ENCODE measurements at regions not wholly inside any gene's neighbourhood (a gene's known extent, or its start where the extent isn't known, plus 50 kb on each side); places are given as distances from the start of the nearest gene placed in this dataset.

DNA sequence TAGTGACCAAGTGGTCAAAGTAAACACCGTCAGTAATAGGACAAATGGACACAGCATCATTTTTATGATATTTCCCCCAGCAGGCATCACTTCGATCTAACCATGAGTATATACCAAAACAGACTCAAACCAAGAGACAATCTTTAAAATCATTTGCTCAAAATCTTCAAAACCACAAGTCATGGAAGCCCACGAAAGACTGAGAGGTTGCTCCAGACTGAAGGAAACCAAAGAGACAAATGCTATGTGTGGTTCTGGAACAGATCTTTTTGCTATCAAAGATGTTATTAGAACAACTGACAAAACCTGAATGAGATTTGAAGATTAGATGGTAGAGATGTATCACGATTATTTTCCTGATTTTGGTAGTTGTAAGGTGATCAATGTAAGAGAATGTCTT, 197.7 kb downstream of the TBXT start:
- no peak overlapping the region for H2AFZ ChIP-seq
- no peaks in the 10 kb centered on the region for H3K36me3 ChIP-seq (ENCODE audit: control insufficient read depth, insufficient read depth, low read length)
- H3K27ac ChIP-seq = no peak overlapping the region
- H3K4me2 ChIP-seq (ENCODE audit: low read length) = no peak overlapping the region
- H3K4me3 ChIP-seq (ENCODE audit: low read depth, low read length) = no peak overlapping the region
- H3K4me1 ChIP-seq = no peaks in the 10 kb centered on the region
- H3K27me3 ChIP-seq (ENCODE audit: control insufficient read depth, insufficient read depth, low read length) = peaks cover 3% of the 10 kb centered on the region
- no peaks in the 10 kb centered on the region for H3K9me3 ChIP-seq (ENCODE audit: control insufficient read depth, low read length)
- H3K79me2 ChIP-seq = no peaks in the 10 kb centered on the region
- H3K9ac ChIP-seq = no peak overlapping the region
- TF ChIP-seq, protein P1, sequence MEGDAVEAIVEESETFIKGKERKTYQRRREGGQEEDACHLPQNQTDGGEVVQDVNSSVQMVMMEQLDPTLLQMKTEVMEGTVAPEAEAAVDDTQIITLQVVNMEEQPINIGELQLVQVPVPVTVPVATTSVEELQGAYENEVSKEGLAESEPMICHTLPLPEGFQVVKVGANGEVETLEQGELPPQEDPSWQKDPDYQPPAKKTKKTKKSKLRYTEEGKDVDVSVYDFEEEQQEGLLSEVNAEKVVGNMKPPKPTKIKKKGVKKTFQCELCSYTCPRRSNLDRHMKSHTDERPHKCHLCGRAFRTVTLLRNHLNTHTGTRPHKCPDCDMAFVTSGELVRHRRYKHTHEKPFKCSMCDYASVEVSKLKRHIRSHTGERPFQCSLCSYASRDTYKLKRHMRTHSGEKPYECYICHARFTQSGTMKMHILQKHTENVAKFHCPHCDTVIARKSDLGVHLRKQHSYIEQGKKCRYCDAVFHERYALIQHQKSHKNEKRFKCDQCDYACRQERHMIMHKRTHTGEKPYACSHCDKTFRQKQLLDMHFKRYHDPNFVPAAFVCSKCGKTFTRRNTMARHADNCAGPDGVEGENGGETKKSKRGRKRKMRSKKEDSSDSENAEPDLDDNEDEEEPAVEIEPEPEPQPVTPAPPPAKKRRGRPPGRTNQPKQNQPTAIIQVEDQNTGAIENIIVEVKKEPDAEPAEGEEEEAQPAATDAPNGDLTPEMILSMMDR (IDR thresholded peaks at IDR 0.05) = no peak

DNA sequence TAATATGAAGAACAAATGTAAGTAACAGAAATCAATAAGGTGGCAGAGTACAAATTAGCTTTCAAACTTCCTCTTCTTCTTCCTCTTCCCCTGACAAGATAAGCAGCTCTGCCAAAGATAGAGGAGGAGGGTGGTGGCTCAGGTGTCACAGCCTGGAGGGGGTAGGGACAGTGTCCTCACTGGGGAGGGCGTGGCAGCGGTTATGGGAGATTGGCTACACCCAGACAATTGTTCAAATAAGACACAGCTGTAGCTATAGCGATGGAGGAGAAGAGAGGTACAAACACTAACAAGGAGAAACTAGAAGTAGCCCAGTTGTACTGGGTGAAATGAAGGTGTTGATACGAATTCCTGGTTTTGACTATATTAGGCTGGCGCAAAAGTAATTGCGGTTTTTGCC, 198.5 kb downstream of the TBXT start:
- Histone ChIP-seq H3K27me3 (ENCODE audit: control insufficient read depth, insufficient read depth, low read length) (peaks cover 3% of the 10 kb centered on the region), H3K4me3 (ENCODE audit: low read depth, low read length) (no peak overlapping the region), H2AFZ (no peak overlapping the region), H3K36me3 (ENCODE audit: control insufficient read depth, insufficient read depth, low read length) (no peaks in the 10 kb centered on the region), H3K4me1 (no peaks in the 10 kb centered on the region), H3K27ac (no peak overlapping the region), H3K9ac (no peak overlapping the region), H3K4me2 (ENCODE audit: low read length) (no peak overlapping the region), H3K79me2 (no peaks in the 10 kb centered on the region), H3K9me3 (ENCODE audit: control insufficient read depth, low read length) (no peaks in the 10 kb centered on the region)
- TF ChIP-seq, protein P1 (IDR thresholded peaks at IDR 0.05) = no peak

DNA sequence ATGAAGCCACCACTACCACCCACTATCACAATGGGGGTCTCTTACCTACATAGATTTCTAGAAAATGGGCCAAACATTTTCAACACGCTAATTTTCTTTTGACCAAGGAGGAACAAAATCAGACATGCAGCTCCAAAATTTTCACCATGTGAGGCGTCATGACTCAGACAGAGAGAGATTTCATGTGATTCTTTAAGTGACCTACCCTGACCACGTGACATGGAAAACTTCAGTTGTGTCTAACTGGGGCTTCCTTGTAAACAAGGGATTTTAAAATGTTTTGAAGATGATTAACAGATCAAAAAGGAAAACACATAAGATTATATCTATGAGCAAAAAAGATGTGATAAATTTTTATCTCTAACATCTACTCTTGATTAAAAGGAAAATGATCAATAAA, 199.2 kb downstream of the TBXT start:
- no peak overlapping the region for H3K27ac ChIP-seq
- no peak overlapping the region for H3K4me2 ChIP-seq (ENCODE audit: low read length)
- no peaks in the 10 kb centered on the region for H3K4me1 ChIP-seq
- no peak overlapping the region for H3K4me3 ChIP-seq (ENCODE audit: low read depth, low read length)
- H3K9me3 ChIP-seq (ENCODE audit: control insufficient read depth, low read length) = no peaks in the 10 kb centered on the region
- H3K79me2 ChIP-seq = no peaks in the 10 kb centered on the region
- H3K36me3 ChIP-seq (ENCODE audit: control insufficient read depth, insufficient read depth, low read length) = no peaks in the 10 kb centered on the region
- no peak overlapping the region for H3K9ac ChIP-seq
- H2AFZ ChIP-seq = no peak overlapping the region
- H3K27me3 ChIP-seq (ENCODE audit: control insufficient read depth, insufficient read depth, low read length) = peaks cover 3% of the 10 kb centered on the region
- TF ChIP-seq, protein P1 (IDR thresholded peaks at IDR 0.05) = no peak

DNA sequence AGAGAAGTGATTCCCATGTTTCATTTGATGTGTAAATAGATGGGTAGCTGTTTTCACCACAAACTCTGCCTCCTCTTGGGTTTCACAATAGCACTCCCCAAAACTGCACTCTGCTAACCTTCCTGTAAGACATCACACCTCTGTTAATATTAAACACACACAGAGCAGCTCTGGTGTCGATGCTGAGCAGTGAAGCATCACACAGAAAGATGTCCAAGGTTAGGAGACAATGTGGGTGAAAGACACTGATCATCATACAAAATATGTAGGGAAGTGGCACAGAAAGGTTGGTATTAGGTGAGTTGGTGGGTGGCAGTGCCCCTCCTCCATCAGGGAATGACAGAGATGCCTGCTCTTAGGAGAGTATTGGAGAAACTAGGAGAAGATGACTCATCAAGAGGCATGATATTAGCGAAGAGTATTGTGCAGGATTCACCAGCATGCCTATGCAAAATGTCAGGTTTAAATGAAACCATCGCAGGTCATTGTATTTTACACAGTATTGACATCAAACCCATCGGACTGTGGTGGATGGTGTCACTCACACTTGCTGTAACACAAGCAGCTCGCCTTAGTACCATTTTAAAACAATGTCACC, 199.7 kb downstream of the TBXT start:
- no peak overlapping the region for H3K9ac ChIP-seq
- H3K4me1 ChIP-seq = no peaks in the 10 kb centered on the region
- H3K4me3 ChIP-seq (ENCODE audit: low read depth, low read length) = no peak overlapping the region
- no peak overlapping the region for H2AFZ ChIP-seq
- no peaks in the 10 kb centered on the region for H3K79me2 ChIP-seq
- no peak overlapping the region for H3K27ac ChIP-seq
- H3K9me3 ChIP-seq (ENCODE audit: control insufficient read depth, low read length) = no peaks in the 10 kb centered on the region
- no peak overlapping the region for H3K4me2 ChIP-seq (ENCODE audit: low read length)
- peaks cover 3% of the 10 kb centered on the region for H3K27me3 ChIP-seq (ENCODE audit: control insufficient read depth, insufficient read depth, low read length)
- no peaks in the 10 kb centered on the region for H3K36me3 ChIP-seq (ENCODE audit: control insufficient read depth, insufficient read depth, low read length)
- TF ChIP-seq, protein P1 (IDR thresholded peaks at IDR 0.05) = no peak

DNA sequence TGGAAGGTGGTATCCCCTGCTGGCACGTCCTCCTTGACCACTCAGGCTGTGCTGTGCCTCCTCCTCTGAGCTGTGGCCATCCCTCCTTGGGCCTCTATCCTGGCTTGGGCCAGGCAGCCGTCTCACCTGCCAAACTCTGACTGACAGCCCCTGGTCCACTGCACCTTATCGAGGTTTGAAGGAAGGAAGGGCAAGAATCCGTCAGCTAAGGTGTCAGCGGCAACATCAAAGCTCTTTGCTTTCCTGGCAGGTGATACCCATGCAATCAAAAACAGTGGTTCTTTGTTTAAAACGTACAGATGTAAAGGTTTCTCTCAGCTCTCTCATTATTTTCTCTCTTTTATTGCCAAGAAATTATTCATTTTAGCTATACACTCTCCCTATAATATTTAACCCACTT, 203.9 kb downstream of the TBXT start:
- no peaks in the 10 kb centered on the region for H3K36me3 ChIP-seq (ENCODE audit: control insufficient read depth, insufficient read depth, low read length)
- no peak overlapping the region for H3K27ac ChIP-seq
- H2AFZ ChIP-seq = no peak overlapping the region
- no peaks in the 10 kb centered on the region for H3K79me2 ChIP-seq
- TF ChIP-seq, protein P1 (IDR thresholded peaks at IDR 0.05) = no peak
- H3K4me3 ChIP-seq (ENCODE audit: low read depth, low read length) = no peak overlapping the region
- no peaks in the 10 kb centered on the region for H3K27me3 ChIP-seq (ENCODE audit: control insufficient read depth, insufficient read depth, low read length)
- H3K4me2 ChIP-seq (ENCODE audit: low read length) = no peak overlapping the region
- H3K9me3 ChIP-seq (ENCODE audit: control insufficient read depth, low read length) = no peaks in the 10 kb centered on the region
- no peak overlapping the region for H3K9ac ChIP-seq
- H3K4me1 ChIP-seq = no peaks in the 10 kb centered on the region
